Trophoblast cell (in vitro differentiated cells and primary cell): ENCODE measurements at regions not wholly inside any gene's neighbourhood (a gene's known extent, or its start where the extent isn't known, plus 50 kb on each side); places are given as distances from the start of the nearest gene placed in this dataset.
"Not testable (repeated sequence)": the region's sequence is repeated elsewhere in the genome, so short reads cannot be mapped to it uniquely, and the experiment has no call there.

ENCODE experiments used
- DNase-seq, 2 donors: peaks; one replicate each; pipeline ENCODE4 v3.0.0-alpha.2; 2016
- H2AFZ ChIP-seq: 2 replicates; pipeline ENCODE4 v1.6.1; 2013; ENCODE audit warnings: low read length, moderate library complexity, mild to moderate bottlenecking; ENCODE audit not compliant: insufficient read depth, poor library complexity
- H2AK5ac ChIP-seq: 2 replicates; pipeline ENCODE4 v1.6.1; 2013; ENCODE audit warnings: mild to moderate bottlenecking, low read length
- H2BK120ac ChIP-seq: 2 replicates; pipeline ENCODE4 v1.6.1; 2013; ENCODE audit warnings: low read length, mild to moderate bottlenecking, moderate library complexity; ENCODE audit not compliant: insufficient read depth, poor library complexity
- H2BK12ac ChIP-seq: 2 replicates; pipeline ENCODE4 v1.6.1; 2013; ENCODE audit warnings: mild to moderate bottlenecking, low read length, moderate library complexity
- H2BK5ac ChIP-seq: 2 replicates; pipeline ENCODE4 v1.6.1; 2013; ENCODE audit warnings: low read length, low read depth, moderate library complexity, mild to moderate bottlenecking; ENCODE audit not compliant: poor library complexity
- H3K14ac ChIP-seq: 2 replicates; pipeline ENCODE4 v1.6.1; 2013; ENCODE audit warnings: mild to moderate bottlenecking, low read length
- H3K18ac ChIP-seq: 2 replicates; pipeline ENCODE4 v1.6.1; 2013; ENCODE audit warnings: mild to moderate bottlenecking, low read length
- H3K23ac ChIP-seq: 2 replicates; pipeline ENCODE4 v1.6.1; 2013; ENCODE audit warnings: low read length
- H3K27ac ChIP-seq: 2 replicates; pipeline ENCODE4 v1.5.1; 2013; ENCODE audit warnings: low read depth, mild to moderate bottlenecking, inconsistent platforms, low read length, moderate library complexity
- H3K27me3 ChIP-seq: 2 replicates; pipeline ENCODE4 v1.6.1; 2013; ENCODE audit warnings: inconsistent platforms, mild to moderate bottlenecking, low read length, moderate library complexity; ENCODE audit not compliant: insufficient read depth
- H3K36me3 ChIP-seq, 2 experiments: 1 replicate in 1 of 2; 2 replicates in 1 of 2; pipeline ENCODE4 v1.6.1; 2013; ENCODE audit warnings: low read length in 2 of 2, mild to moderate bottlenecking in 2 of 2, moderate library complexity in 1 of 2; ENCODE audit not compliant: insufficient read depth in 2 of 2, control insufficient read depth in 1 of 2
- H3K4ac ChIP-seq: 2 replicates; pipeline ENCODE4 v1.6.1; 2013; ENCODE audit warnings: low read depth, mild to moderate bottlenecking, low read length, moderate library complexity
- H3K4me1 ChIP-seq, 2 experiments: 1 replicate in 1 of 2; 2 replicates in 1 of 2; pipeline ENCODE4 v1.6.1; 2013; ENCODE audit warnings: low read length in 2 of 2, mild to moderate bottlenecking in 2 of 2, moderate library complexity in 1 of 2; ENCODE audit not compliant: insufficient read depth in 2 of 2, control insufficient read depth in 1 of 2
- H3K4me2 ChIP-seq: 2 replicates; pipeline ENCODE4 v1.6.1; 2013; ENCODE audit warnings: inconsistent platforms, mild to moderate bottlenecking, low read length, moderate library complexity
- H3K4me3 ChIP-seq: 2 replicates; pipeline ENCODE4 v1.5.1; 2013; ENCODE audit warnings: mild to moderate bottlenecking, low read depth, low read length, inconsistent platforms
- H3K79me1 ChIP-seq: one replicate; pipeline ENCODE4 v1.6.1; 2013; ENCODE audit warnings: low read length
- H3K79me2 ChIP-seq: 2 replicates; pipeline ENCODE4 v1.6.1; 2013; ENCODE audit warnings: low read length, mild to moderate bottlenecking; ENCODE audit not compliant: control insufficient read depth, insufficient read depth, poor library complexity
- H3K9ac ChIP-seq: 2 replicates; pipeline ENCODE4 v1.6.1; 2013; ENCODE audit warnings: mild to moderate bottlenecking, low read length
- H3K9me3 ChIP-seq: 2 replicates; pipeline ENCODE4 v1.6.1; 2013; ENCODE audit warnings: low read depth, mild to moderate bottlenecking, control low read depth, inconsistent platforms, low read length; ENCODE audit not compliant: insufficient read depth
- H4K12ac ChIP-seq: 2 replicates; pipeline ENCODE4 v1.6.1; 2013; ENCODE audit warnings: low read depth, mild to moderate bottlenecking, low read length, moderate library complexity
- H4K8ac ChIP-seq: 2 replicates; pipeline ENCODE4 v1.6.1; 2013; ENCODE audit warnings: low read depth, mild to moderate bottlenecking, low read length, moderate library complexity
- H4K91ac ChIP-seq: one replicate; pipeline ENCODE4 v1.6.1; 2013; ENCODE audit warnings: low read depth, mild to moderate bottlenecking, low read length, moderate library complexity
- WGBS: extraction: QIAGEN DNeasy Blood & Tissue Kit; methylation state at CpG from one replicate; pipeline ENCODE4 v1.1.7; 2013; ENCODE audit warnings: missing lambda C conversion rate; ENCODE audit not compliant: insufficient read length, insufficient coverage; ENCODE audit errors: extremely low coverage; 5-methylcytosine and 5-hydroxymethylcytosine counted together

DNA sequence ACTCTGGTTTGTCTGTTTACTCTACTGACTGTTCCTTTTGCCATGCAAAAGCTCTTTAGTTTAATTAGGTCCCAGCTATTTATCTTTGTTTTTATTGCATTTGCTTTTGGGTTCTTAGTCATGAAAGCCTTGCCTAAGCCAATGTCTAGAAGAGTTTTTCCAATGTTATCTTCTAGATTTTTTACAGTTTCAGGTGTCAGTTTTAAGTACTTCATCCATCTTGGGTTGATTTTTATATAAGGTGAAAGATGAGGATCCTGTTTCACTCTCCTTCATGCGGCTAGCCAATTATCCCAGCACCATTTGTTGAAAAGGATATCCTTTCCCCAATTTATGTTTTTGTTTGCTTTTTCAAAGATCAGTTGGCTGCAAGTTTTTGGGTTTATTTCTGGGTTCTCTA, 1100.5 kb upstream of the ALCAM start:
- H3K27ac ChIP-seq, H3K79me2 ChIP-seq, H3K18ac ChIP-seq, H4K12ac ChIP-seq, H3K14ac ChIP-seq, H3K4ac ChIP-seq, H3K23ac ChIP-seq, H3K9me3 ChIP-seq, DNase-seq, H3K36me3 ChIP-seq, H3K4me3 ChIP-seq, H3K9ac ChIP-seq, H4K8ac ChIP-seq, H2AK5ac ChIP-seq, H3K79me1 ChIP-seq, H3K4me2 ChIP-seq, H2BK12ac ChIP-seq, H2AFZ ChIP-seq, H2BK5ac ChIP-seq, H4K91ac ChIP-seq, H3K27me3 ChIP-seq, H3K4me1 ChIP-seq, H2BK120ac ChIP-seq: not testable (repeated sequence)
- no CpG with 5 or more reads among the region's 1 CpG for WGBS

DNA sequence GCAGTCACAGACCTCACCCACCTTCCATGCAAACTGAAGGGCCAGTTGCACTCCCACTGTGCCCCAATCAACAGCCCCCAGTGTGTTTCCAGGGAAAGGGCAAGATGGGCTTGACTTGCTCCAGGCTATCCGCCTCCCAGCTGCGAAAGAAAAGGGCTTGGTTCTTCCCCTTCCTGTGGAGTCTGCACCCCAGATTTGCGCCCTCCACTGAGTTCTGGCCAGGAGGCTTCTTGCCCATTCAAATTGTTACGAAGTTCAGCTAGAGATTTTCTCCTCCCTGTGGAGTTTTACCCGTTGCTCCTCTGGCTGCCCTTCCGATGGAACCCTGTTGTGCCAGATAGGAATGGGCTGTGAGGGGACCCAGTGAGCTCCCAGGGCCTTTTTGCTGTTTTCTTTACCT, 1096.9 kb upstream of the ALCAM start:
- no peak overlapping the region for H4K8ac ChIP-seq
- no peak overlapping the region for H3K4me2 ChIP-seq
- H2AFZ ChIP-seq: no peak overlapping the region
- H3K79me2 ChIP-seq: no peaks in the 10 kb centered on the region
- H2AK5ac ChIP-seq: no peak overlapping the region
- no peak overlapping the region for H3K23ac ChIP-seq
- H3K9ac ChIP-seq: no peak overlapping the region
- no peaks in the 10 kb centered on the region for H3K27me3 ChIP-seq
- no peak overlapping the region for H3K18ac ChIP-seq
- no CpG with 5 or more reads among the region's 6 CpGs for WGBS
- H2BK5ac ChIP-seq: no peak overlapping the region
- no peak overlapping the region for H2BK12ac ChIP-seq
- H3K79me1 ChIP-seq: no peaks in the 10 kb centered on the region
- H3K36me3 ChIP-seq: no peaks in the 10 kb centered on the region
- no peak overlapping the region for H2BK120ac ChIP-seq
- H3K14ac ChIP-seq: no peak overlapping the region
- H3K4me3 ChIP-seq: no peak overlapping the region
- H3K4ac ChIP-seq: no peak overlapping the region
- no peak for DNase-seq
- no peak overlapping the region for H4K91ac ChIP-seq
- H3K27ac ChIP-seq: no peak overlapping the region
- H3K9me3 ChIP-seq: no peaks in the 10 kb centered on the region
- H3K4me1 ChIP-seq: no peaks in the 10 kb centered on the region
- no peak overlapping the region for H4K12ac ChIP-seq

DNA sequence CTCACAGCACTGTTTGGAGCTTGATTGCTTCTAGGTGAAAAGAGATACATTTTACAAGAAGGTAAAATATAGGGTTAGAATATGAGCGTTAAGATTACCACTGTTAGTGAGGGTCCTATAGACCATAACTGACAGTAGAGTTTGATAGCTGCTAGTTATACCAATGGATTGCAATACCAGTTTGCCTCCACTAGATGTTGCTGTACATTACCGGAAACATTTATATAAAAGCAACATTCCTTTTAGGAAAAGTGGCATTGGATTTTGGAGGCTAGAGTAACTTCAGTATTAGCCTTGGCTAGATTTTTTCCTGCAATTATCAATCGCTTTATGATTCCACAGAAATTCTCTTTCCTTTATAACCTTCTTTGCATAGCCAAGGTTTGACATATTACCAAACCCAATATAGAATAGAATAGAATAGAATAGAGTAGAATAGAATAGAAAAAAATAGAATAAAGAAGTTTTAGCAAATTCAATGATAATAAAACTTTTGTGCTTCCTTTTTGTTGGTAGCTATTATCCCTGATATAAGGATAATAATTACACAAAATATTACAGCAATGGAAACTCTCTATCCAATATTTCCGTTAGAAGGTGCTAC, 1093.6 kb upstream of the ALCAM start:
- no peaks in the 10 kb centered on the region for H3K4me1 ChIP-seq
- no peak overlapping the region for H3K4me2 ChIP-seq
- H2BK120ac ChIP-seq: no peak overlapping the region
- H3K27ac ChIP-seq: no peak overlapping the region
- H2AK5ac ChIP-seq: no peak overlapping the region
- H3K18ac ChIP-seq: no peak overlapping the region
- H4K12ac ChIP-seq: no peak overlapping the region
- WGBS: no CpG with 5 or more reads among the region's 4 CpGs
- H3K23ac ChIP-seq: no peak overlapping the region
- H3K4ac ChIP-seq: no peak overlapping the region
- no peak overlapping the region for H2AFZ ChIP-seq
- H3K4me3 ChIP-seq: no peak overlapping the region
- H3K79me2 ChIP-seq: no peaks in the 10 kb centered on the region
- H3K79me1 ChIP-seq: no peaks in the 10 kb centered on the region
- peak in 1 of 2 donors; percentile 49 for DNase-seq
- no peak overlapping the region for H2BK12ac ChIP-seq
- peaks cover 0 to 2% of the 10 kb centered on the region in 2 experiments for H3K36me3 ChIP-seq
- no peak overlapping the region for H2BK5ac ChIP-seq
- H3K14ac ChIP-seq: no peak overlapping the region
- no peak overlapping the region for H4K8ac ChIP-seq
- H3K9me3 ChIP-seq: no peaks in the 10 kb centered on the region
- H3K27me3 ChIP-seq: no peaks in the 10 kb centered on the region
- H4K91ac ChIP-seq: no peak overlapping the region
- H3K9ac ChIP-seq: no peak overlapping the region

DNA sequence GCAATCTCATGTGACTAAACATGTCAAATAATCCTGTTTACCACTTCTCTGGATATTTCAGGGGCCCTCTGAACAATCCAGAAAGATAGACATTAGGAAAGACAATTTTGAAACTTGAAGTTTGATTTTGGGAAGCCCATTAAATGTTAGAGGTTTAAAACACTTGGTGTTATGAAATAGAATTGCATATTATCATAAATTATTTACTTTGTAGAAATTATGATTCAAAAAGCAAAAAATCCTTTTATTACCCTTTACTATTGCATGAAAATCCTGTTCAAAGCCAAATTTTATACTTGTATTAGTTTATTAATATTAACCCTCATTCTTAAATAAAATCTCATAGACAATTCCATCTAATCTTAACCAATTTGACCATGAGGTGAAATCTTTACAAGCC, 1091.5 kb upstream of the ALCAM start:
- Histone ChIP-seq H3K36me3 (peaks cover 0 to 2% of the 10 kb centered on the region in 2 experiments), H3K9ac (no peak overlapping the region), H3K27ac (no peak overlapping the region), H4K91ac (no peak overlapping the region), H2AFZ (no peak overlapping the region), H2AK5ac (no peak overlapping the region), H4K8ac (no peak overlapping the region), H3K79me1 (no peaks in the 10 kb centered on the region), H2BK120ac (no peak overlapping the region), H3K23ac (no peak overlapping the region), H3K9me3 (peaks cover 2% of the 10 kb centered on the region), H3K79me2 (no peaks in the 10 kb centered on the region), H3K4ac (no peak overlapping the region), H3K4me2 (no peak overlapping the region), H3K4me3 (no peak overlapping the region), H3K27me3 (no peaks in the 10 kb centered on the region), H3K14ac (no peak overlapping the region), H3K4me1 (no peaks in the 10 kb centered on the region), H2BK12ac (no peak overlapping the region), H2BK5ac (no peak overlapping the region), H3K18ac (no peak overlapping the region), H4K12ac (no peak overlapping the region)
- DNase-seq: no peak
